GF-D8 (cell line): ENCODE measurements at regions not wholly inside any gene's neighbourhood (a gene's known extent, or its start where the extent isn't known, plus 50 kb on each side); places are given as distances from the start of the nearest gene placed in this dataset.
"Not testable (repeated sequence)": the region's sequence is repeated elsewhere in the genome, so short reads cannot be mapped to it uniquely, and the experiment has no call there.

Experiments
- DNase-seq: peaks from one replicate; lab custom pipeline; 2025; lab: John Stamatoyannopoulos, UW

- DNase-seq: no peak
Observed at GRCh38 chr11:37171451-37171850, 573.4 kb upstream of the RAG2 start.

GRCh38 chr11:37170311-37170710 is 572.3 kb upstream of the RAG2 start:
- DNase-seq: no peak

- DNase-seq: not testable (repeated sequence)
Observed at GRCh38 chr11:37145434-37145833, 547.4 kb upstream of the RAG2 start.

GRCh38 chr11:37142591-37142990 is 544.6 kb upstream of the RAG2 start:
- no peak for DNase-seq

GRCh38 chr11:37141707-37142106 is 543.7 kb upstream of the RAG2 start:
- no peak for DNase-seq

- DNase-seq: not testable (repeated sequence)
Observed at GRCh38 chr11:37135606-37136005, 537.6 kb upstream of the RAG2 start.

GRCh38 chr11:37134637-37135036 is 536.6 kb upstream of the RAG2 start:
- DNase-seq: no peak

GRCh38 chr11:37124384-37124783 is 526.3 kb upstream of the RAG2 start:
- DNase-seq: no peak

- DNase-seq: no peak
Observed at GRCh38 chr11:37115963-37116362, 517.9 kb upstream of the RAG2 start.

- DNase-seq: no peak
Observed at GRCh38 chr11:37110385-37110784, 512.3 kb upstream of the RAG2 start.

- DNase-seq: no peak
Observed at GRCh38 chr11:37109286-37109585, 511.2 kb upstream of the RAG2 start.

- DNase-seq: no peak
Observed at GRCh38 chr11:37108436-37109285, 510.6 kb upstream of the RAG2 start.

- DNase-seq: no peak
Observed at GRCh38 chr11:37107831-37108230, 509.8 kb upstream of the RAG2 start.

GRCh38 chr11:37107415-37107814 is 509.4 kb upstream of the RAG2 start:
- DNase-seq: no peak

GRCh38 chr11:37105427-37105826 is 507.4 kb upstream of the RAG2 start:
- DNase-seq: no peak

- no peak for DNase-seq
Observed at GRCh38 chr11:37104380-37104779, 506.3 kb upstream of the RAG2 start.

GRCh38 chr11:37100008-37100407 is 502.0 kb upstream of the RAG2 start:
- no peak for DNase-seq

- DNase-seq: no peak
Observed at GRCh38 chr11:37092487-37092886, 494.5 kb upstream of the RAG2 start.

GRCh38 chr11:37089439-37089838 is 491.4 kb upstream of the RAG2 start:
- DNase-seq: no peak

- DNase-seq: no peak
Observed at GRCh38 chr11:37088573-37088910, 490.5 kb upstream of the RAG2 start.

GRCh38 chr11:37087650-37088572 is 489.9 kb upstream of the RAG2 start:
- DNase-seq: no peak

GRCh38 chr11:37078521-37078920 is 480.5 kb upstream of the RAG2 start:
- DNase-seq: no peak

GRCh38 chr11:37076866-37077265 is 478.8 kb upstream of the RAG2 start:
- DNase-seq: no peak
